Aorta (tissue), 5 donors: ENCODE measurements at regions not wholly inside any gene's neighbourhood (a gene's known extent, or its start where the extent isn't known, plus 50 kb on each side); places are given as distances from the start of the nearest gene placed in this dataset.
"Not testable (repeated sequence)": the region's sequence is repeated elsewhere in the genome, so short reads cannot be mapped to it uniquely, and the experiment has no call there.

Experiments
- ATAC-seq: fragments of 200-7000 bp; cut with Tn5 transposase; one replicate; pipeline ENCODE4 v1.9.1; 2022; ENCODE audit warnings: moderate library complexity; ENCODE audit not compliant: low FRiP score
- DNase-seq, 2 donors: peaks; one replicate each; pipeline ENCODE4 v3.0.0-alpha.2; 2020
- H3K27ac ChIP-seq, 2 donors: one replicate each; pipeline ENCODE4 v1.5.1; 2013; ENCODE audit warnings: low read length in 2 of 2, mild to moderate bottlenecking in 2 of 2, moderate library complexity in 2 of 2, control low read depth in 1 of 2, inconsistent platforms in 1 of 2, low read depth in 1 of 2
- H3K27me3 ChIP-seq, 2 donors: one replicate each; pipeline ENCODE4 v1.6.1; 2013; ENCODE audit warnings: control low read depth in 1 of 2, low read length in 1 of 2, mild to moderate bottlenecking in 1 of 2, moderate library complexity in 1 of 2; ENCODE audit not compliant: insufficient read depth in 2 of 2, control insufficient read depth in 1 of 2
- H3K36me3 ChIP-seq, 2 donors: one replicate each; pipeline ENCODE4 v1.6.1; 2013; ENCODE audit warnings: control low read depth in 1 of 2, low read length in 1 of 2, mild to moderate bottlenecking in 1 of 2; ENCODE audit not compliant: insufficient read depth in 2 of 2, control insufficient read depth in 1 of 2
- H3K4me1 ChIP-seq, 2 donors: one replicate each; pipeline ENCODE4 v1.6.1; 2013; ENCODE audit warnings: low read length in 2 of 2, control low read depth in 1 of 2, mild to moderate bottlenecking in 1 of 2, moderate library complexity in 1 of 2; ENCODE audit not compliant: insufficient read depth in 2 of 2, control insufficient read depth in 1 of 2
- H3K4me3 ChIP-seq, 2 donors: one replicate each; pipeline ENCODE4 v1.5.1; 2013; ENCODE audit warnings: low read length in 2 of 2, control low read depth in 1 of 2, mild to moderate bottlenecking in 1 of 2
- H3K9me3 ChIP-seq: one replicate; pipeline ENCODE4 v1.6.1; 2013; ENCODE audit warnings: mild to moderate bottlenecking, low read length; ENCODE audit not compliant: control insufficient read depth
- WGBS, 2 donors: extraction: QIAGEN DNeasy Blood & Tissue Kit; methylation state at CpG; one replicate each; pipeline ENCODE4 v1.1.7; 2013; 5-methylcytosine and 5-hydroxymethylcytosine counted together
- intact Hi-C, 2 donors: fragments of 100-400 bp; cut with DNase I; formaldehyde crosslinking; loops; one replicate each; pipeline versions ENCODE4 v1.14.2 to v1.15.0; 2022
- donor health status: healthy with polysubstance abuse.
- donor health status: Bipolar disorder and iron deficiency.
- donor health status: DM: no; HTN: no; CAD: no.
- donor health status: DM: no; HTN: no; CAD: no.
- donor health status: DM: yes; HTN: yes; CAD: no.

- WGBS, 2 donors: 80 to 85% methylated on average over 35 to 46 of the region's 46 CpGs
- H3K36me3 ChIP-seq, H3K27me3 ChIP-seq, H3K4me3 ChIP-seq, H3K4me1 ChIP-seq, H3K27ac ChIP-seq, intact Hi-C loops, H3K9me3 ChIP-seq, ATAC-seq, DNase-seq: not testable (repeated sequence)
These were observed 516.5 kb downstream of the TUBA3C start for GRCh38 chr13:18665124-18665523.

GRCh38 chr13:18663222-18663621, 518.4 kb downstream of the TUBA3C start:
- H3K4me3 ChIP-seq, H3K27ac ChIP-seq, H3K9me3 ChIP-seq, H3K4me1 ChIP-seq, ATAC-seq, H3K27me3 ChIP-seq, intact Hi-C loops, DNase-seq, H3K36me3 ChIP-seq: not testable (repeated sequence)
- no CpG with 5 or more reads among the region's 1 CpG for WGBS, 2 donors

GRCh38 chr13:18643644-18644172, 537.9 kb downstream of the TUBA3C start:
- DNase-seq, H3K4me3 ChIP-seq, H3K4me1 ChIP-seq, H3K36me3 ChIP-seq, ATAC-seq, intact Hi-C loops, H3K27ac ChIP-seq, H3K9me3 ChIP-seq, H3K27me3 ChIP-seq: not testable (repeated sequence)
- WGBS, 2 donors: 28 to 33% methylated on average over 8 of the region's 8 CpGs

- H3K4me3 ChIP-seq, H3K27me3 ChIP-seq, H3K27ac ChIP-seq, H3K36me3 ChIP-seq, ATAC-seq, H3K4me1 ChIP-seq, DNase-seq, intact Hi-C loops, H3K9me3 ChIP-seq: not testable (repeated sequence)
- 47 to 54% methylated on average over 6 to 26 of the region's 31 CpGs for WGBS, 2 donors
These were observed 552.7 kb downstream of the TUBA3C start for GRCh38 chr13:18628928-18629327.

- Histone ChIP-seq H3K27ac (no peak overlapping the region), H3K9me3 (no peaks in the 10 kb centered on the region), H3K4me1 (no peaks in the 10 kb centered on the region), H3K36me3 (no peaks in the 10 kb centered on the region), H3K27me3 (no peaks in the 10 kb centered on the region), H3K4me3 (no peak overlapping the region)
- WGBS, 2 donors: 40 to 48% methylated on average over 16 to 39 of the region's 39 CpGs
- intact Hi-C loops: no loop called here
- DNase-seq (no peak), ATAC-seq (no peak)
These were observed 553.2 kb downstream of the TUBA3C start for GRCh38 chr13:18628428-18628827.

- H3K4me3 ChIP-seq, intact Hi-C loops: not testable (repeated sequence)
- WGBS, 2 donors: 46 to 64% methylated on average over 3 to 4 of the region's 4 CpGs
These were observed 557.6 kb downstream of the TUBA3C start for GRCh38 chr13:18624061-18624460.

GRCh38 chr13:18618442-18618841, 563.2 kb downstream of the TUBA3C start:
- ATAC-seq, H3K4me3 ChIP-seq, H3K4me1 ChIP-seq, DNase-seq, H3K27ac ChIP-seq, H3K36me3 ChIP-seq, H3K9me3 ChIP-seq, H3K27me3 ChIP-seq, intact Hi-C loops: not testable (repeated sequence)
- WGBS, 2 donors: 47 to 65% methylated on average over 3 of the region's 4 CpGs

More at GRCh38 chr13:18624061-18624460, 557.6 kb downstream of the TUBA3C start:
- ATAC-seq, H3K27me3 ChIP-seq, DNase-seq, H3K36me3 ChIP-seq, H3K4me1 ChIP-seq, H3K27ac ChIP-seq, H3K9me3 ChIP-seq: not testable (repeated sequence)

GRCh38 chr13:18610476-18610875, 571.1 kb downstream of the TUBA3C start:
- 82 to 90% methylated on average over 8 to 14 of the region's 14 CpGs for WGBS, 2 donors
- H3K4me1 ChIP-seq, H3K9me3 ChIP-seq, ATAC-seq, H3K27ac ChIP-seq, intact Hi-C loops, DNase-seq, H3K4me3 ChIP-seq, H3K27me3 ChIP-seq, H3K36me3 ChIP-seq: not testable (repeated sequence)

GRCh38 chr13:18609371-18609770, 572.3 kb downstream of the TUBA3C start:
- H3K27me3 ChIP-seq, H3K36me3 ChIP-seq, H3K9me3 ChIP-seq, intact Hi-C loops, ATAC-seq, DNase-seq, H3K4me1 ChIP-seq, H3K27ac ChIP-seq, H3K4me3 ChIP-seq: not testable (repeated sequence)
- 22 to 42% methylated on average over 23 to 42 of the region's 42 CpGs for WGBS, 2 donors
